ENCODE measurements at regions not wholly inside any gene's neighbourhood (a gene's known extent, or its start where the extent isn't known, plus 50 kb on each side); places are given as distances from the start of the nearest gene placed in this dataset.

DNA sequence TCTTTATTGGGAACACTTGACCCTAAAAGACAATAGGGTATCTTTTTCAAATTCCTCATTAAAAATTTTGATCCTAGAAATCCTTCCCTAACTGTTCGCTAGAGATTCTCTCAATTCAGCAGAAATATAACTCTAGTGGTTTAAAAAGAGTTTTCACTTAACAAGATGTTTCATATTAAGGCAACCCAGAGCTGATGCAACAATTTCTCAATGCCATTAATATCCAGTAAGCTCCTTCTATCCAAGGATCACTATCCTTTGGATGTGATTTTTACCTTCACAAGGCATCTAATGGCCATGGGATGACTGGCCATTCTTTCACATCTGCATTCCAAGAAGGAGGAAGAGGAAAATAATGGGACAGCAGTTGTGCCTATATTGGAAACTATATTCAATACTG lies 183.4 kb downstream of the ANKRD50 start:
- no peak for DNase-seq (ENCODE audit: low read depth in 2 of 2)

DNA sequence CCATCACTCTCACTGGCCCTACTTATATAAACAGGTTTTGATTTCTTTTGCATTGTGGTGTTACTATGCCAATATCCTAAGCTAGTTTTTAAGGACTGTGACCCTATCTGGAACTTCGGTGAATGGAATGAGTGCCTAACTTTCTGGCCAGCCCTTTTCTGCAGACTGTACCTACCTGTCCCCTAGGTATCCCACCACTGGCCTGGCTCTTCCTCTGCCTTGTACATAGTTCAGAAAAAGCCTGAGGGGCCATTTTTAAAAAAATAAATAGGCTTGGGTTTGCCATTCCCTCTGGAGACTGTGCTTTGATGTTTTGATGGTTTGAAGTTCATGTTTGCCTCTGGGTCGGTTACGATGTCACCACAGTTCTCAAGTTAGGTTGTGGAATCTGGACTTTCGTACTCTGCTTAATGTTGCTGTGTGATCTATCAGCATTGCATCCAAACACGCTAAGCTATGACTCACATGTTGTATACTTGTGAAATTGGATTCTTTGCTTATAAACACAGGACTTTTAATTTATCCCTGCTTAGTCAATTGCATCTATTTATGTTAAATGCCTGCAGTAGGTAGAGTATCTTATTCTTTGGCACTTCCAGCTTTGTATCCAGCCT lies 182.0 kb downstream of the ANKRD50 start:
- DNase-seq (ENCODE audit: low read depth in 2 of 2), result no peak

DNA sequence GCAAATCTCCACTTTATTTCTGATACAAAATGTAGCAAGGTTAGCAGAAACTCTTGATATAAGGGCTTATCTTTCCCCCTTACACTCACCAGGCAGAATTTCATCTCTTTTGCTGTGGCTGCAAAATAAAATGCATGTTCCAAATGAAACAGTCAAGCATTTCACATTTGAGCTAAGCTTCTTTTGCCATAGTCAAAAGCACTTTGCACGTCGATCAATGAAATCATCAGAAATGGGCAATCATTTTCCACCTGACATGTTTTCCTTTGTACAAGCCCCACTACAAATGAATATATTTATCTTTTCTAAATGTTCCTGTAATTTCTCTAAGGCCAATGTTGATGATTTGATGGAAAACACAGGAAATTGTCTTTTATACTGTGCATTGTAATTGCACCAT lies 178.4 kb downstream of the ANKRD50 start:
- DNase-seq (ENCODE audit: low read depth in 2 of 2), result no peak

DNA sequence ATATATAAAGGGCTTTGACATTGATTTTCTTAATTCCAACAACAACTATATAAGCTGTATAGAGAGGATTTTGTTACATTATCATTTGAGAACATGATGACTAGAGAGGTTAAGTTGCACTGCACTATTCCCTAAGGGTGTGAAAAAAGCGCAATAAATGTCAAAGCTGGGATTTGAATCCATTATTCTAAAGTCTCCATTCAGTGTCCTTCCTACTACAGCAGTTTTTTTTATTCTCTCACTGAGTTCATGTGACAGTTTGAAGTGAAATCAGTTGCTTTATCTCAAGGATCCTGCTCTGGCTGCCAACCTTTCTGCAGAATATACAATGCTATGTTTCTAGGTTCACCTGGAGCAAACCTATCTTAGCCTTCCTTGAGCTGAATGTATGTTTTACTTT lies 177.5 kb downstream of the ANKRD50 start:
- DNase-seq (ENCODE audit: low read depth in 2 of 2), result no peak

DNA sequence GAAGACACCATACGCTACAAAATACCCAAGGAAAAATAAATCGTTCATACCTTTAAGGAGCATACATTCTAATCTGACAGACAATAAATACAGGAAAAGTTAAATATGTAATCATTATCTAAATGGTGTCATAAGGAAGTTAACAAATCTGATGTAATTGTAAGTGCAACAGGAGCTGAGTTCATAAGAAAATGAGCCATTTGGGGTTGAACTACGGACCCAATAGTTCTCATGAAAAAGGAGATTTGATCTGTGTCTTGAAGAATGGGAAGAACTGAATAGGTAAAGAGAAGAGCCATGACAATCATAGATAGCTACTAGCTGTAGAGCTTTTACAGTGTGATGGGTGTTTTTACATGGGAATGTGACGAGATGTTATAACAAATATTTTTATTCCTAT lies 175.6 kb downstream of the ANKRD50 start:
- no peak for DNase-seq (ENCODE audit: low read depth in 2 of 2)

DNA sequence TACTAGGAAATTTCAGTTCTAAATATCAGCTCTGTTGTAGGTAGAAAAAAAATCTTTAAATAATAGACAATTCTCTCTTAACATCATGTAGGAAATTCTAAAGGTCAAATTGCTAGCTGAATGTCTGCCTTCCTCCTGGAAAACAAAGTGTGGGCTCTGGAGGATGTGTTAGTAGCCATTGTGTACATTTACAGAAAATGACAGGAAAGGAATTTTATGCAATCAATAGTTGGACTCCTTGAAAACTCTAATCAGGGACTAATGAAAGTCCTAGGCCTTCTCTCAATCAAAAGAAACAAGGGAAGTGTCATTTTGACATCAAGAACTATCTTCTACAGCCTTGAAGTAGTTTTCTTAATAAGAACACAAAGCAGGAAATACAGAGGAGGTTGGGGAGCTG lies 174.6 kb downstream of the ANKRD50 start:
- no peak for DNase-seq (ENCODE audit: low read depth in 2 of 2)

DNA sequence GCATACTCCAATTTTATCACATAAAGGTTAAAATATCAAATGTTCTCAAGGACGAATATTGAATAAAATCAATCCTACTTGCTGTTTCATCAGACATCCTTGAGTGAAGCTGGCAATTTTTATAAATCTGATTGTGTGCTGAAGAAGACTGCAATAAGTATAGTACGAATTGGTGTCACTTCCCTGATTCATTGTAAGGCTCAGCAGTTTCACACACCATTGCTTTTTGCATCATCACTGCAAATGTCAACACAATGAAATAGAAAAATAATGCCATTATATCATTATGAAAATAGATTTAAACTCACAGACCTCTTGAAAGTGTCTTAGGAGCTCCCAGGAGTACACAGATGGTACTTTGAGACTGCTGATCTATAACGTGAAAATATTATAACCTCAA lies 172.5 kb downstream of the ANKRD50 start:
- DNase-seq (ENCODE audit: low read depth in 2 of 2), result no peak

DNA sequence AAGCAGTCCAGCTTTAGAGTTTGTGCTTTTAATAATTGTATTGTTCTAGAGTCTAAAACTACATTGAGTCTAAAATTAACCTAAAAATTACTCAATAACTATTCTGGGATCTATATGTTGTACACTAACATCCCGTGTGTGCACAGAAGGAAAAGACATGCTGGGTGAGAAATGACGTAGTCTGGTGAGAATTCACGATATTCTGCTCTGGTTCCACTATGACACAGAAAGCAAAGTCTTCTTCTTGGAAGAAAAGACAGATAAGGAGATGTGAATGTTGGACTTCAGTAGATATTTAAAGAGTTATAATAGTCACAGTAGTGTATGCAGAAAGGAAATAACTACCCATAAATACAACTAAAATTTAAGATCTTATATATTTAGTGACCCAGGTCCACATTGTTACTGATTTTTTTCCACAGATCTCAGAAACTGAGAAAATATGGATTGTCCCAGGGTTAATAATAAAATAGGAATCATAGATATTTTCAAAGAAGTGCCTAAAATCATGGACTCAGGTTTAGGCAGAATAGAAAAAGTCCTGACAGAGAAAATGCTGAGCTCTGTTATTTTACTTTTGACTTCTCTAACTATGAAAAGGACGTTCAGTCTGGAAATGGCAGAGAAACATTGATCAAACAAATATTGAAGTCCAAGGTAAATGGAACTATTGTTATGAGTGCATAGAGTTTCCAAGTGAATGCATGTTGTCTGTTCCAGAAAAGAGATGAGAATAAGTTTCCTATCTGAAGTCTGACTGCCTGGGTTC lies 170.7 kb downstream of the ANKRD50 start:
- no peak for DNase-seq (ENCODE audit: low read depth in 2 of 2)

DNA sequence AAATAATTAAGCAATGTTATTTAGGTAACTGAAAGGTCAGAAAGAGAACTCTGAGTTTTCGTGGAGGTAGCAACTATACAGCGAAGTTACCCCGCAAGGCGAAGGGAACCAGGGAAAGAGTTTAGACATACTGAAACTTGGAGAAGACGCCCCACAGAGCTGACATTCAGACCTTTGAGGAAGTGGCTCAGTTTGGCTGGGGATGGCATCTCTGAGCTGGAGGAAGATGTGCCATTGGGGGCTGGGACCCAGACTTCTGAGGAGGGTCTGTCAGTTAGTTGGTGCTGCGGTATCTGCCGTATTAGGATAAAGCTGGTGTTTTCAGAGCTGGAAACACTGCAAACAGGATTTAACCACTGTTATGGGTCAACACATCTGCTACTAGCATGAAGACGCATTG lies 156.6 kb downstream of the ANKRD50 start:
- DNase-seq (ENCODE audit: low read depth in 2 of 2), result no peak

DNA sequence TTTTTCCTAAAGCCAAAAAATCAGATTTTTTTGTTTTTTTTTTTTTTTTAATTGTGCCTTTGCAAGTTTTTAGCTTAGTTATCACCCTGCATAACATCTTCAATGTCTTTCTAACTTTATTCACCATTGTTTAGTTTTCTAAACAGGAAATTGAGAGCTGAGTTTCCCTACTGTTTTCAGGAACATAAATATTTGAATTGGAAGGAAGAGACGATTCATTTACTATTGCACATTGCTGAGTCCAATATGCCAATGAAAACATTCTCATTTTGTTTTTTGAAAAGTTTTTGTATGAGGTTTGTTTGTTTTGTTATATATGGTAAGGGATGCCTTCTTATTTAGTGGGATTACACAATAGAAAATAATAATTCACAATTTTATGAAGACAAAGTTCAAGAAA lies 148.4 kb downstream of the ANKRD50 start:
- DNase-seq (ENCODE audit: low read depth in 2 of 2), result no peak

DNA sequence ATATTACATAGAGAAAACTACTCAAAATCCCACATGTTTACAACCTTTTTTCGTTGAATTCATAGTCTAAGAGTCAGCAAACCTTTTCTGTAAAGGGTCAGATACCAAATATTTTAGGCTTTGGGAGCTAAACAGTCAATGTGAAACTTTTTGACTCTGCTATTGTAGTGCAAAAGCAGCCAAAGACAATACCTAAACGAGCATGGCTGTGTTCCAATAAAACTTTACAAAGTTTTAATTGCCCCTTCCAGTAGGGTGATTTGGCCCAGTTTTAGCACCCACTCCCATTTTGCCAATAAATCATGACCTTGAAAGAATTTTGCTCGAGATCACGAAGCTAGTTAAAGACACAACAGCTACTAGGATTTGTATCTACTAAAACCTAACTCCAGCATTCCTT lies 147.2 kb downstream of the ANKRD50 start:
- no peak for DNase-seq (ENCODE audit: low read depth in 2 of 2)

DNA sequence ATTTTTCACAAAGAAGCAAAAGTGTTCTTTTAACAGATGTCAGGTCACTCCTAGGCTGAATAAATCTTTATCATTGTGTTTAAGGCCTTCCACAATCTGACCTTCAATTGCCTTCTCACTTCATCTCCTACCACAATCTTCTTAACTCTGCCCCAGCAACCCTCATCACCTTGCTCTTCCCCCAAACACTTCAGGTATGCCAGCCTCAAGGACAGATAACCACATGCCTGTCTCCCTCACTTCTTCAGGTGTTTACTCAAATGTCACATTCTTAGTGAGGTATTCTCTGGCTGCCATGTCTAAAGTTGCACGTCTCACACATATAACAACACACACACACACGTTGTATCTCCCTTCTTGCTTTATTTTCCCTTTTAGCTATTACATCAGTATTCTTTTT lies 146.5 kb downstream of the ANKRD50 start:
- no peak for DNase-seq (ENCODE audit: low read depth in 2 of 2)

DNA sequence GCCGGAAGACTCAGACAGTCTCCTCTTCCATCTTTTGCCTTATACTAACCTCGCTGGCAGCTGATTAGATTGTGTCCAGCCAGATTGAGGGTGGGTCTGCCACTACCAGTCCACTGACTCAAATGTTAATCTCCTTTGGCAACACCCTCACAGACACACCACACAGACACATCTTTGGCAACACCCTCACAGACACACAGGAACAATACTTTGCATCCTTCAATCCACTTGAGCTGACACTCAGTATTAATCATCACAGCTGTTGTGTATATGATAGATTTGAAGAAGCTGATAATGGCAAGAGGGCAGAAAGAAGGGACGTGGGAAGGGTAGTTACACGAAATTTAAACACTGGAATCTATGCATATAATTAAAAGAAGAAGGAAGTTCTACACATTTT lies 139.5 kb downstream of the ANKRD50 start:
- DNase-seq (ENCODE audit: low read depth in 2 of 2), result no peak

DNA sequence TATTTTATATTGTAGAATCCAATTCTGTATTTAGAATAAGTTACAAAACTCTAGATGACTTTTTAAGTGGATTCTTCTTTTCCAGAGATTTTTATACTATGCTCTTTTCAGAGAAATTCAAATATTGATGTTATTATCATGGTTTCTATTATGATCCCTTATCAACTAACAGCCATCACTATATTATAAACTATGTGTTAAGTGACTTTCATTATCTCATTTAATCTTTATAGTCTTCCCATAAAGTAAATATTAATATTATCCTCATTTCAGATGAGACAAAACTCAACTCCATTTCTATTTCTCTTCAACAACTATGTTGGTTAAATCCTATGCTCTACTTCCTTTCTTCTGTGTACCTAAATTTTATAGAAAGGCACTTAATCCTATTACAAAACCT lies 132.6 kb downstream of the ANKRD50 start:
- DNase-seq (ENCODE audit: low read depth in 2 of 2), result no peak

DNA sequence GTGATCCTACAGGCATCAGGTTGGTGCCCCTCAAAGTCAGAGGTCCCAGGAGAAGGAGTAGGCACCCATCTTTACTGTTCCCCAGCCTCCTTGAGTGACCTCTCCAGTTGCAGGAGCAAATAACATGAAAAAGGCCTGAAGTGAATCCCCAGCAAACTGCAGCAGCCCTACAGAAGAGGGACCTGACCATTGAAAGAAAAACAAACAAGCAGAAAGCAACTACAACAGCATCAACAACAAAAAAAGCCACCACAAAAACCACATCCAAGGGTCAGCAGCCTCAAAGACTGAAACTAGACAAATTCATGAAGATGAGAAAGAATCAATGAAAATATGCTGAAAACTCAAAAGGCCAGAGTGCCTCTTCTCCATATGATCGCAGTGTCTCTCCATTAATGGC lies 128.7 kb downstream of the ANKRD50 start:
- DNase-seq (ENCODE audit: low read depth in 2 of 2), result no peak

DNA sequence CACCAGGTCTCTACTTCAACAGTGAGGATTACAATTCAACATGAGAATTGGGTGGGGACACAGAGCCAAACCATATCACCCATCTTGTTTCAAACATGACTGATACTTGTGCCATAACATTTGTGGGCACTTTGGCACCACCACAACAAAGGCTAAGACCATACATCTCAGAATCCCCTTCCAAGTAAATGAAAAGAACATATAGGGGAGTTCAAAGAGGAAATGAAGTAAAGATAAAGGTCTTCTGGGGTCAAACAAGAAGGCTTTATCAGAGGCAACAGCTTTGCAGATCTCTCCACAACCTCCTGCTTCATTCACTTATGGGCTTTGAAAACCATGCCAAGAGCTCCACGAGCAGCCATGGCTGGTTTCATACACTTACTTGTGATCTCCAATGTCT lies 122.7 kb downstream of the ANKRD50 start:
- no peak for DNase-seq (ENCODE audit: low read depth in 2 of 2)

DNA sequence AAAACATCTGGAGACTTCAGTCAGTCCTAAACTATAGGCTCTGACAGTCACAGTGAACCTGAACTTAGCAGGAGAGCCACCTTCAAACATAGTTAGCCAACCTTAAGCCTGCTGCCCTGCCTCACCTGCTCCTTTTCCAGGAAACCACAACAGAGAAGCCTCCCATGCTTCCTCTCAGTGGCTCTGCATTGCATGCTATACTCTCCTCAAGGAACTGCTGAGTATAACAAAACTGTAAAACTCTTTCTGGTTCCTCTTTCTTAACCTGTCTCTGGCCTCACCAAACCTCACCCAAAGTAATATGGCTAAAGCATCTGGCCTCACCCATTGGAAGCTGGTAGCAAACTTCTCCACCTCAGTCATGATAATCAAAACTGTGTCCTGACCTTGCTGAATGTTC lies 122.1 kb downstream of the ANKRD50 start:
- DNase-seq (ENCODE audit: low read depth in 2 of 2), result no peak

DNA sequence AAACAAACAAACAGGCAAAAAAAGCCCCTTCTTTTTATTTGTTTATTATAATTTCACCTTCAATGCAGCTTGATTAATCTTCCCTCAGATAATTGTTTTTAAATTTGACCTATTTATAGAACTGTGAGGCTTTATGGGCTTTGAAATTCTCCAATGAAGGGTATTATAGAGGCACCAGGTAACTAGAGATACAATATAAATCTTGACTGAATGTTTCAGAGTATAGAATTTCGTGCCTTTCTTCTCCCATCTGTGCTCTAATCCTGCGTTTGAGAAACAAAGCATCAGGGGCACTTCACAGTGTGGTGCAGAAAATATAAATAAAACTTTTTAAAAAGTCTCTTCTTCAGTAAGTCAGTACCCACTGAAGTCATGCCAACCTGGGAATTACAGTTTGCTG lies 120.9 kb downstream of the ANKRD50 start:
- no peak for DNase-seq (ENCODE audit: low read depth in 2 of 2)

DNA sequence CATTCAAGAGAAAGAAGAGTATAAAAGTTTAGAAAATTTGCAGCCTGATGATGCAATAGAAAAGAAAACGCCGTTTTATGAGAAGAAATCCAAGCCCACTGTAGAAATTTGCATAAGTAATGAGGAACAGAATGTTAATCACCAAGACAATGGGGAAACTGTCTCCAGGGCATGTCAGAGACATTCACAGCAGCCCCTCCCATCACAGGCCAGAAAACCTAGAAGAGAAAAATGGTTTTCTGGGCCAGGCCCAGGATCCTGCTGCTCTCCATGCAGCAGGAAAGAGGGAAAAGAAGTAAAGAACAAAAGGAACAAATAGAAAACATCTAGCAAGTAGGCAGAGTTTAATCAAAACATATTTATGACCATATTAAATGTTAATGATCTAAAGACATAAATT lies 119.0 kb downstream of the ANKRD50 start:
- DNase-seq (ENCODE audit: low read depth in 2 of 2), result no peak

DNA sequence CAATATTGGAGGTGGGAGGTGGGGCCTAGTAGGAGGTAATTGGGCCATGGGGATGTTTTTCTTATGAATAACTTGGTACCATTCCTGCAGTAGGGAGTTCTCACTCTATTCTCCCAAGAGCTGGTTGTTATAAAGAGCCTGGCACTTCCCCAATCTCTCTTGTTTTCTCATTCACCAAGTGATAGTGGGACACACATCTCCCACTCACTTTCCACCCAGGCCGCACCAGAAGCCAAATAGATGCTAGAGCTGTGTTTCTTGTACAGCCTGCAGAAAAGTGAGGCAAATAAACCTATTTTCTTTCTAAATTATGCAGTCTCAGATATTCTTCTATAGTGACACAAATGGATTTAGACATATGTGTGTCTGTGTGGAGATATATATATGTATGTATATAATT lies 117.6 kb downstream of the ANKRD50 start:
- DNase-seq (ENCODE audit: low read depth in 2 of 2), result no peak

DNA sequence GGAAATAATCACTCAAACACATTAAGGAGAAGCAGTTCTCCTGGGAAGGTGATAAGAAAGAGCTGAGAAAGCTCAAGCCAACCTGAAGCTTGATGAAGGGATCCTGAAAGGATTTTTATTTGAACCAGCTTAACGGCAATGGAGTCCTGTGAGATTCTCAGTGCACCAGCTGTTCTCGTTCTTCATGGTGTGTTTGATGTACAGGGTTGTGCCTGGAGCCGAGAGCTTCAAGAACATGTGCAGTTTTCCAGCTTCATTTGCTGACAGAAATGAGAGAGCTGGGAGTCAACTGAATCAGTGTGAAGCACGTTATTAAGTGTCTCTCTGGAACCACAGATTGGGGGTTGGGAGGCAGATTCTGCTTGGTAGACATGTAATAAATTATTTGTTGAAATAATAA lies 115.7 kb downstream of the ANKRD50 start:
- no peak for DNase-seq (ENCODE audit: low read depth in 2 of 2)

DNA sequence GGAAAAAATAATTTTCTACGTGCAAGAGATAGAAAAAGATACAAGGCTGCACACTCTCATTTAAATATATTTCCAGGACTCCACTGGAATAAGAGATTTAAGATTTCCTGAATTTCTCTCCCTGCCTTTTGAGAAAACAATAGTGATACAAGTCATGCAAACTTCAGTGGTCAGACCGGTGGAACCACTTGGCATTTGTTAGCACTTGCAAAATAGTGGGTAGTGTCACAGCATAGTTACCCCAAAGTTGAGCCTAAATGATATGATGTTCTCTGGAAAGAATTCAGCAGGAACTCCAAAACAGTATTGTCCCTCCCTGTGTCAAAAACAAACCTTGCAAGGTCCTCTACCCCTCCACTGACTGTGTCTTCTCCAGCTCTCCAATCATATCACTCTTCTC lies 102.3 kb downstream of the ANKRD50 start:
- DNase-seq (ENCODE audit: low read depth in 2 of 2), result no peak

Data from stimulated activated CD4-positive, alpha-beta T cell treated with anti-CD3 and anti-CD28 coated beads, Interleukin-1b, Interleukin-23, amount 100 ng/mL, for 4 hours (primary cell).